ENCODE measurements at regions not wholly inside any gene's neighbourhood (a gene's known extent, or its start where the extent isn't known, plus 50 kb on each side); places are given as distances from the start of the nearest gene placed in this dataset.

DNA sequence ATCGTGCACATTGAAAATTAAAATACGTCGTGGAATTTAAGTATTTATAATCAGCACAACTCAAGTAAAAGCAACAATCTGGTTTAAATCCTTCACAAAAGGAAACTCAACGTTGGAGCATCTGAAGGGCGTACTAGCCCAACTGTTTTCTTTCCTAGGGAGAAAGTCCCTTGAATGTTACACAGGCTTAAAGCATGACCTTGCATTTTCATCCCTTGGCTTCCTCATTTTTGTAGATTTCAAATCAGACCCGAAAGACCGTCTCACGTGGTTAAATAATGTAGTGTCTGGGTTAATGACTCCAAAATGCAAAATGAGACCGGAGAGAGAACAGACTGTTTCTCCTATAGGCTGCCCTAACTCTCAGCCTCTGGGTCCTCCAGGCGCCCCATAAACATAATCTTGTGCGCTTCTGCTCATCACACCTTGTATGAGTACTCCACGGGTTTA is 249.2 kb upstream of the RREB1 start:
- Histone ChIP-seq H3K27me3 (ENCODE audit: insufficient read depth in 3 of 3, low read length in 2 of 3) (no peaks in the 10 kb centered on the region), H3K4me1 (peaks cover 12% of the 10 kb centered on the region), H3K9me3 (no peaks in the 10 kb centered on the region), H3K4me3 (no peak overlapping the region), H3K36me3 (ENCODE audit: insufficient read depth in 1 of 2, low read depth in 1 of 2) (no peaks in the 10 kb centered on the region), H3K27ac (no peak overlapping the region)
- ATAC-seq (no peak), DNase-seq (no peak)
- 72 to 84% (median 73%) methylated on average over 12 of the region's 12 CpGs for WGBS, 3 donors
- no peak for TF ChIP-seq CTCF (IDR thresholded peaks at IDR 0.05)
- intact Hi-C loops (cut with DNase I): no loop called here

GRCh38 chr6:6859105-6859504 is 248.7 kb upstream of the RREB1 start:
- intact Hi-C loops (cut with DNase I): no loop called here
- H3K4me3 ChIP-seq: no peak overlapping the region
- no peaks in the 10 kb centered on the region for H3K36me3 ChIP-seq (ENCODE audit: insufficient read depth in 1 of 2, low read depth in 1 of 2)
- 62 to 81% (median 77%) methylated on average over 5 of the region's 5 CpGs for WGBS, 3 donors
- DNase-seq (no peak), ATAC-seq (no peak)
- no peak overlapping the region for H3K27ac ChIP-seq
- no peak for TF ChIP-seq CTCF (IDR thresholded peaks at IDR 0.05)
- H3K9me3 ChIP-seq: no peaks in the 10 kb centered on the region
- no peaks in the 10 kb centered on the region for H3K27me3 ChIP-seq (ENCODE audit: insufficient read depth in 3 of 3, low read length in 2 of 3)
- H3K4me1 ChIP-seq: peaks cover 12% of the 10 kb centered on the region

- Histone ChIP-seq H3K27ac (no peak overlapping the region), H3K4me1 (peaks cover 12% of the 10 kb centered on the region), H3K36me3 (ENCODE audit: insufficient read depth in 1 of 2, low read depth in 1 of 2) (no peaks in the 10 kb centered on the region), H3K4me3 (no peak overlapping the region), H3K27me3 (ENCODE audit: insufficient read depth in 3 of 3, low read length in 2 of 3) (no peaks in the 10 kb centered on the region), H3K9me3 (no peaks in the 10 kb centered on the region)
- no peak for DNase-seq
- TF ChIP-seq CTCF (IDR thresholded peaks at IDR 0.05): no peak
- ATAC-seq: no peak
- intact Hi-C loops (cut with DNase I): no loop called here
- 77 to 95% (median 89%) methylated on average over 5 of the region's 5 CpGs for WGBS, 3 donors
These were observed 248.0 kb upstream of the RREB1 start for GRCh38 chr6:6859722-6860121.

DNA sequence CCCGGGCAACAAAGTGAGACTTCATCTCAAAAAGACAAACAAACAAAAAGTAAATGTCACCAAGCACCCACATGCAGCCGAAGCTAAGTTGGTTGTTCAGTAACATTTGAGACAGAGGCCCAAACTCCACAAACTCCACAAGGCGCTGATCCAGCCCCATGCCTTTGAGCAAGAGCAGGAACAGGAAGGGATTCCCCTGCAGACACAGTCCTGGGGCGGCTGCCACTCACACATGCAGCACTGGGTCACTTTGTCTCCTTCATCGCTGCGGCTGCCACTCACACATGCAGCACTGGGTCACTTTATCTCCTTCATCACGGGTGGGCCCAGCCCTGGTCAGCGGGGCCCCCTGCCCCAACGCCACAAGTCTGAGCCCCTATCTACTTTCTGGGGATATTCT is 246.9 kb upstream of the RREB1 start:
- 85 to 94% (median 92%) methylated on average over 9 of the region's 9 CpGs for WGBS, 3 donors
- H3K36me3 ChIP-seq (ENCODE audit: insufficient read depth in 1 of 2, low read depth in 1 of 2): no peaks in the 10 kb centered on the region
- DNase-seq (no peak), ATAC-seq (no peak)
- intact Hi-C loops (cut with DNase I): no loop called here
- H3K4me3 ChIP-seq: no peak overlapping the region
- no peak overlapping the region for H3K27ac ChIP-seq
- no peak for TF ChIP-seq CTCF (IDR thresholded peaks at IDR 0.05)
- H3K27me3 ChIP-seq (ENCODE audit: insufficient read depth in 3 of 3, low read length in 2 of 3): no peaks in the 10 kb centered on the region
- peaks cover 12% of the 10 kb centered on the region for H3K4me1 ChIP-seq
- no peaks in the 10 kb centered on the region for H3K9me3 ChIP-seq

DNA sequence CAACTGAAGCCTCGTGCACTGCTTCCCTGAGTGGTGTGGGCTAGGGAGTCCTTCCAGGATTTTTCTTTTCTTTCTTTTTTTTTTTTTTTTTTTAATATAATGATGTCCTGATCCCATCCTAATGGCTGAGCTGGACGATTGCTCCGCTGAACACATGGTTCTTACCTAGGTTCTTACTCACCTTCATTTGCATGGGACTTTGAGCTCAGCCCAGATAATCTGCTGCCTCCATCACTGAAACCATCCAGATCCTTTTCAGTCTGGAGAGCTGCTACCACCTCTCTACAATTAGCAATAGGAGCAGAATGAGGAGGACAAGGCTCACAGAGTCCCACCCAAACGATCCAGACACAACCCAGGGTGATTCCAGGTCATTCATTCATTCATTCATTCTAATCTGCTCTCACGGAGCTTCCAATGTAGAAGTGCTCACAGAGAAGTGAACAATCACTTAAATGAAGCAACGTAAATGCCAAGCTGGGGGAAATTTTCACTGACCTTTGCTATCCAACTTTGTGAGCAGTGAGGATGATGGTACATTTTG is 246.3 kb upstream of the RREB1 start:
- H3K4me1 ChIP-seq: peaks cover 10% of the 10 kb centered on the region
- no peak for DNase-seq
- no peaks in the 10 kb centered on the region for H3K9me3 ChIP-seq
- WGBS, 3 donors: 84 to 87% (median 86%) methylated on average over 6 of the region's 6 CpGs
- no peak for ATAC-seq
- no peak overlapping the region for H3K27ac ChIP-seq
- H3K36me3 ChIP-seq (ENCODE audit: insufficient read depth in 1 of 2, low read depth in 1 of 2): no peaks in the 10 kb centered on the region
- no peak for TF ChIP-seq CTCF (IDR thresholded peaks at IDR 0.05)
- H3K4me3 ChIP-seq: no peak overlapping the region
- no peaks in the 10 kb centered on the region for H3K27me3 ChIP-seq (ENCODE audit: insufficient read depth in 3 of 3, low read length in 2 of 3)
- intact Hi-C loops (cut with DNase I): no loop called here
